GM23338 (cell line): ENCODE measurements at regions not wholly inside any gene's neighbourhood (a gene's known extent, or its start where the extent isn't known, plus 50 kb on each side); places are given as distances from the start of the nearest gene placed in this dataset.

Experiments used
- ATAC-seq: fragments of 200-7000 bp; cut with Tn5 transposase; 3 replicates; pipeline ENCODE4 v1.9.1; 2020
- DNase-seq: peaks from one replicate; pipeline ENCODE4 v3.0.0-alpha.2; 2015; ENCODE audit warnings: low spot score
- H2AFZ ChIP-seq: fragments of 200-600 bp; sonication (generic); 2 replicates; pipeline ENCODE4 v1.8.0; 2016; ENCODE audit warnings: antibody characterized with exemption, mild to moderate bottlenecking, moderate library complexity
- H3F3A ChIP-seq: fragments of 200-600 bp; sonication (generic); replicated peaks from 2 replicates; pipeline ENCODE4 v1.8.0; 2017; ENCODE audit warnings: antibody characterized with exemption, mixed run types, low read depth
- H3K27ac ChIP-seq: fragments of 200-600 bp; sonication (generic); 2 replicates; pipeline ENCODE4 v1.6.1; 2016; ENCODE audit warnings: low read depth
- H3K27me3 ChIP-seq: fragments of 200-600 bp; sonication (generic); 2 replicates; pipeline ENCODE4 v1.8.0; 2016; ENCODE audit warnings: mild to moderate bottlenecking, mixed run types, moderate library complexity; ENCODE audit not compliant: insufficient read depth
- H3K36me3 ChIP-seq: fragments of 200-600 bp; sonication (generic); 2 replicates; pipeline ENCODE4 v1.8.0; 2016; ENCODE audit warnings: mild to moderate bottlenecking; ENCODE audit not compliant: insufficient read depth
- H3K4me1 ChIP-seq: fragments of 200-600 bp; sonication (generic); 2 replicates; pipeline ENCODE4 v1.8.0; 2016; ENCODE audit warnings: mild to moderate bottlenecking, moderate library complexity; ENCODE audit not compliant: insufficient read depth
- H3K4me2 ChIP-seq: fragments of 200-600 bp; sonication (generic); 2 replicates; pipeline ENCODE4 v1.7.1; 2017; ENCODE audit warnings: mixed run types
- H3K4me3 ChIP-seq: fragments of 200-600 bp; sonication (generic); 2 replicates; pipeline ENCODE4 v1.6.1; 2016; ENCODE audit warnings: mixed run types
- H3K79me2 ChIP-seq: fragments of 200-600 bp; sonication (generic); replicated peaks from 2 replicates; pipeline ENCODE4 v1.8.0; 2017; ENCODE audit warnings: mild to moderate bottlenecking; ENCODE audit not compliant: insufficient read depth
- H3K9me2 ChIP-seq: fragments of 200-600 bp; sonication (generic); 2 replicates; pipeline ENCODE4 v1.8.0; 2017; ENCODE audit not compliant: insufficient read depth
- H4K20me1 ChIP-seq: fragments of 200-600 bp; sonication (generic); replicated peaks from 2 replicates; pipeline ENCODE4 v1.8.0; 2017; ENCODE audit warnings: mild to moderate bottlenecking; ENCODE audit not compliant: insufficient read depth
- H3K27ac Mint-ChIP-seq: 2 replicates; pipeline ENCODE4 v1.8.0; 2020; ENCODE audit warnings: inconsistent platforms, mild to moderate bottlenecking, moderate library complexity, mixed read lengths
- H3K27me3 Mint-ChIP-seq: 3 replicates; pipeline ENCODE4 v1.8.0; 2022; ENCODE audit warnings: low read depth, mild to moderate bottlenecking, moderate library complexity, mixed read lengths, inconsistent platforms; ENCODE audit not compliant: insufficient read depth, poor library complexity
- H3K36me3 Mint-ChIP-seq: 3 replicates; pipeline ENCODE4 v1.8.0; 2021; ENCODE audit warnings: low read depth, mild to moderate bottlenecking, inconsistent platforms, moderate library complexity, mixed read lengths
- H3K4me1 Mint-ChIP-seq: 3 replicates; pipeline ENCODE4 v1.8.0; 2020; ENCODE audit warnings: mild to moderate bottlenecking, inconsistent platforms, mixed read lengths
- H3K4me3 Mint-ChIP-seq: 3 replicates; pipeline ENCODE4 v1.8.0; 2021; ENCODE audit warnings: moderate library complexity, mild to moderate bottlenecking, inconsistent platforms, mixed read lengths
- H3K9me3 Mint-ChIP-seq: 3 replicates; pipeline ENCODE4 v1.8.0; 2020; ENCODE audit warnings: moderate library complexity, mild to moderate bottlenecking, inconsistent platforms, mixed read lengths
- EZH2 ChIP-seq: fragments of 200-600 bp; sonication (generic); IDR thresholded peaks from one replicate; pipeline ENCODE4 v1.8.0; 2017; ENCODE audit warnings: antibody characterized with exemption, mild to moderate bottlenecking, low read depth; ENCODE audit not compliant: unreplicated experiment
- EZH2phosphoT487 ChIP-seq: fragments of 200-600 bp; sonication (generic); IDR thresholded peaks from one replicate; pipeline ENCODE4 v1.8.1; 2018; ENCODE audit warnings: antibody characterized with exemption; ENCODE audit not compliant: unreplicated experiment
- JUNB ChIP-seq: IDR thresholded peaks from one replicate; pipeline ENCODE4 v1.6.1; 2016; ENCODE audit warnings: antibody characterized with exemption; ENCODE audit not compliant: unreplicated experiment
- NANOG ChIP-seq: IDR thresholded peaks from 2 replicates; pipeline ENCODE4 v1.6.1; 2016; ENCODE audit warnings: antibody characterized with exemption, borderline replicate concordance
- POLR2AphosphoS5 ChIP-seq: IDR thresholded peaks from 2 replicates; pipeline ENCODE4 v1.6.1; 2016; ENCODE audit warnings: antibody characterized with exemption, low read depth
- ZNF114 ChIP-seq: fragments of 250-450 bp; sonication (Bioruptor Pico); IDR thresholded peaks from 2 replicates; pipeline ENCODE4 v1.5.0; 2020; ENCODE audit warnings: mild to moderate bottlenecking, moderate library complexity
- ZNF331 ChIP-seq: fragments of 250-450 bp; sonication (Bioruptor Pico); IDR thresholded peaks from 2 replicates; pipeline ENCODE4 v1.5.0; 2020; ENCODE audit warnings: low read depth, mild to moderate bottlenecking, moderate library complexity
- TF ChIP-seq, protein P1 (sequence below): fragments of 250-450 bp; sonication (Bioruptor Pico); IDR thresholded peaks from 2 replicates; pipeline ENCODE4 v1.5.0; 2020; ENCODE audit warnings: mild to moderate bottlenecking, moderate library complexity
- TF ChIP-seq, protein P2 (sequence below), 2 experiments: fragments of 200-600 bp in 1 of 2; sonication (generic) in 1 of 2; conservative IDR thresholded peaks; 2 replicates each; pipeline versions ENCODE4 v1.5.1 to v1.6.1; 2016 to 2017; ENCODE audit warnings: antibody characterized with exemption in 2 of 2, low read depth in 2 of 2, mild to moderate bottlenecking in 2 of 2, moderate library complexity in 1 of 2

GRCh38 chr12:28988325-28988704, 160.8 kb upstream of the FAR2 start (continued):
- TF ChIP-seq, protein P1, sequence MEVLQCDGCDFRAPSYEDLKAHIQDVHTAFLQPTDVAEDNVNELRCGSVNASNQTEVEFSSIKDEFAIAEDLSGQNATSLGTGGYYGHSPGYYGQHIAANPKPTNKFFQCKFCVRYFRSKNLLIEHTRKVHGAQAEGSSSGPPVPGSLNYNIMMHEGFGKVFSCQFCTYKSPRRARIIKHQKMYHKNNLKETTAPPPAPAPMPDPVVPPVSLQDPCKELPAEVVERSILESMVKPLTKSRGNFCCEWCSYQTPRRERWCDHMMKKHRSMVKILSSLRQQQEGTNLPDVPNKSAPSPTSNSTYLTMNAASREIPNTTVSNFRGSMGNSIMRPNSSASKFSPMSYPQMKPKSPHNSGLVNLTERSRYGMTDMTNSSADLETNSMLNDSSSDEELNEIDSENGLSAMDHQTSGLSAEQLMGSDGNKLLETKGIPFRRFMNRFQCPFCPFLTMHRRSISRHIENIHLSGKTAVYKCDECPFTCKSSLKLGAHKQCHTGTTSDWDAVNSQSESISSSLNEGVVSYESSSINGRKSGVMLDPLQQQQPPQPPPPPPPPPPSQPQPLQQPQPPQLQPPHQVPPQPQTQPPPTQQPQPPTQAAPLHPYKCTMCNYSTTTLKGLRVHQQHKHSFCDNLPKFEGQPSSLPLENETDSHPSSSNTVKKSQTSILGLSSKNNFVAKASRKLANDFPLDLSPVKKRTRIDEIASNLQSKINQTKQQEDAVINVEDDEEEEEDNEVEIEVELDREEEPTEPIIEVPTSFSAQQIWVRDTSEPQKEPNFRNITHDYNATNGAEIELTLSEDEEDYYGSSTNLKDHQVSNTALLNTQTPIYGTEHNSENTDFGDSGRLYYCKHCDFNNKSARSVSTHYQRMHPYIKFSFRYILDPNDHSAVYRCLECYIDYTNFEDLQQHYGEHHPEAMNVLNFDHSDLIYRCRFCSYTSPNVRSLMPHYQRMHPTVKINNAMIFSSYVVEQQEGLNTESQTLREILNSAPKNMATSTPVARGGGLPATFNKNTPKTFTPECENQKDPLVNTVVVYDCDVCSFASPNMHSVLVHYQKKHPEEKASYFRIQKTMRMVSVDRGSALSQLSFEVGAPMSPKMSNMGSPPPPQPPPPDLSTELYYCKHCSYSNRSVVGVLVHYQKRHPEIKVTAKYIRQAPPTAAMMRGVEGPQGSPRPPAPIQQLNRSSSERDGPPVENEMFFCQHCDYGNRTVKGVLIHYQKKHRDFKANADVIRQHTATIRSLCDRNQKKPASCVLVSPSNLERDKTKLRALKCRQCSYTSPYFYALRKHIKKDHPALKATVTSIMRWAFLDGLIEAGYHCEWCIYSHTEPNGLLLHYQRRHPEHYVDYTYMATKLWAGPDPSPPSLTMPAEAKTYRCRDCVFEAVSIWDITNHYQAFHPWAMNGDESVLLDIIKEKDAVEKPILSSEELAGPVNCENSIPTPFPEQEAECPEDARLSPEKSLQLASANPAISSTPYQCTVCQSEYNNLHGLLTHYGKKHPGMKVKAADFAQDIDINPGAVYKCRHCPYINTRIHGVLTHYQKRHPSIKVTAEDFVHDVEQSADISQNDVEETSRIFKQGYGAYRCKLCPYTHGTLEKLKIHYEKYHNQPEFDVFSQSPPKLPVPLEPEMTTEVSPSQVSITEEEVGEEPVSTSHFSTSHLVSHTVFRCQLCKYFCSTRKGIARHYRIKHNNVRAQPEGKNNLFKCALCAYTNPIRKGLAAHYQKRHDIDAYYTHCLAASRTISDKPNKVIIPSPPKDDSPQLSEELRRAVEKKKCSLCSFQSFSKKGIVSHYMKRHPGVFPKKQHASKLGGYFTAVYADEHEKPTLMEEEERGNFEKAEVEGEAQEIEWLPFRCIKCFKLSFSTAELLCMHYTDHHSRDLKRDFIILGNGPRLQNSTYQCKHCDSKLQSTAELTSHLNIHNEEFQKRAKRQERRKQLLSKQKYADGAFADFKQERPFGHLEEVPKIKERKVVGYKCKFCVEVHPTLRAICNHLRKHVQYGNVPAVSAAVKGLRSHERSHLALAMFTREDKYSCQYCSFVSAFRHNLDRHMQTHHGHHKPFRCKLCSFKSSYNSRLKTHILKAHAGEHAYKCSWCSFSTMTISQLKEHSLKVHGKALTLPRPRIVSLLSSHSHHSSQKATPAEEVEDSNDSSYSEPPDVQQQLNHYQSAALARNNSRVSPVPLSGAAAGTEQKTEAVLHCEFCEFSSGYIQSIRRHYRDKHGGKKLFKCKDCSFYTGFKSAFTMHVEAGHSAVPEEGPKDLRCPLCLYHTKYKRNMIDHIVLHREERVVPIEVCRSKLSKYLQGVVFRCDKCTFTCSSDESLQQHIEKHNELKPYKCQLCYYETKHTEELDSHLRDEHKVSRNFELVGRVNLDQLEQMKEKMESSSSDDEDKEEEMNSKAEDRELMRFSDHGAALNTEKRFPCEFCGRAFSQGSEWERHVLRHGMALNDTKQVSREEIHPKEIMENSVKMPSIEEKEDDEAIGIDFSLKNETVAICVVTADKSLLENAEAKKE (CRISPR knock-in tag): no peak
- TF ChIP-seq EZH2 (no peak), ZNF114 (no peak), ZNF331 (CRISPR knock-in tag) (no peak)
- TF ChIP-seq, protein P2, sequence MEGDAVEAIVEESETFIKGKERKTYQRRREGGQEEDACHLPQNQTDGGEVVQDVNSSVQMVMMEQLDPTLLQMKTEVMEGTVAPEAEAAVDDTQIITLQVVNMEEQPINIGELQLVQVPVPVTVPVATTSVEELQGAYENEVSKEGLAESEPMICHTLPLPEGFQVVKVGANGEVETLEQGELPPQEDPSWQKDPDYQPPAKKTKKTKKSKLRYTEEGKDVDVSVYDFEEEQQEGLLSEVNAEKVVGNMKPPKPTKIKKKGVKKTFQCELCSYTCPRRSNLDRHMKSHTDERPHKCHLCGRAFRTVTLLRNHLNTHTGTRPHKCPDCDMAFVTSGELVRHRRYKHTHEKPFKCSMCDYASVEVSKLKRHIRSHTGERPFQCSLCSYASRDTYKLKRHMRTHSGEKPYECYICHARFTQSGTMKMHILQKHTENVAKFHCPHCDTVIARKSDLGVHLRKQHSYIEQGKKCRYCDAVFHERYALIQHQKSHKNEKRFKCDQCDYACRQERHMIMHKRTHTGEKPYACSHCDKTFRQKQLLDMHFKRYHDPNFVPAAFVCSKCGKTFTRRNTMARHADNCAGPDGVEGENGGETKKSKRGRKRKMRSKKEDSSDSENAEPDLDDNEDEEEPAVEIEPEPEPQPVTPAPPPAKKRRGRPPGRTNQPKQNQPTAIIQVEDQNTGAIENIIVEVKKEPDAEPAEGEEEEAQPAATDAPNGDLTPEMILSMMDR (conservative IDR thresholded peaks at IDR 0.05; ENCODE audit: low read depth in 2 of 2): no peak

GRCh38 chr12:28991626-28992025, 157.5 kb upstream of the FAR2 start:
- no peaks in the 10 kb centered on the region for H3K4me1 ChIP-seq
- Mint-ChIP-seq H3K36me3 (no peaks in the 10 kb centered on the region), H3K4me1 (no peaks in the 10 kb centered on the region), H3K27ac (no peak overlapping the region), H3K4me3 (no peak overlapping the region), H3K9me3 (no peaks in the 10 kb centered on the region), H3K27me3 (no peaks in the 10 kb centered on the region)
- no peak overlapping the region for H3K27ac ChIP-seq
- H3K27me3 ChIP-seq: no peaks in the 10 kb centered on the region
- H3K4me2 ChIP-seq: no peak overlapping the region
- no peak overlapping the region for H2AFZ ChIP-seq
- ATAC-seq: no peak
- no peak overlapping the region for H3K4me3 ChIP-seq
- no peaks in the 10 kb centered on the region for H3K9me2 ChIP-seq
- H3K36me3 ChIP-seq: no peaks in the 10 kb centered on the region
- DNase-seq: no peak
- no peaks in the 10 kb centered on the region for H3K79me2 ChIP-seq
- H3F3A ChIP-seq: no peaks in the 10 kb centered on the region
- H4K20me1 ChIP-seq: no peaks in the 10 kb centered on the region
- TF ChIP-seq JUNB: no peak
- TF ChIP-seq EZH2: no peak
- no peak for TF ChIP-seq ZNF331 (CRISPR knock-in tag)
- no peak for TF ChIP-seq NANOG
- TF ChIP-seq, protein P1 (CRISPR knock-in tag): no peak
- no peak for TF ChIP-seq EZH2phosphoT487
- no peak for TF ChIP-seq POLR2AphosphoS5
